ENCODE measurements at regions not wholly inside any gene's neighbourhood (a gene's known extent, or its start where the extent isn't known, plus 50 kb on each side); places are given as distances from the start of the nearest gene placed in this dataset.
A peak's percentile ranks its signal among the peaks of the same experiment; 100 is the strongest.

DNA sequence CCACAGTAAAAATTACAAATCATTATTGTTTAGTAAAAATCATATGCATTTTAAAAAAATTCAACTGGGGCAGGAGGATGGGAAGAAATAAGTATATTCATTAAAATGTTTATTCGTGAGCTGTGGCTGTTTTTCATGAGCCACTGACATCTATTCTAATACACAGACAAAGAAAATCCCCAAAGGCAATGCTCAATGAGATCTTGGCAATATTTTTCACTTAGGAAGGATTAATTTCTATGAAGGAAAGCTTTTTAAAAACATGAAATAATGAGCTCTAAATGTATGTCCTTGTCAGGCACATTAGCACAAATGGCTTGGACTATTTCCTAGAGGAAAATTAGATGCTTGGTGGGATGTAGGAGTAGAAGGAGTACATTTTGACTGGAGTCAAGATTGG lies 262.0 kb upstream of the MMADHC start:
- Mint-ChIP-seq H3K36me3 (ENCODE audit: insufficient read depth) (peaks cover 5% of the 10 kb centered on the region), H3K4me3 (ENCODE audit: low read depth) (no peak overlapping the region), H3K27ac (no peak overlapping the region), H3K4me1 (ENCODE audit: low read depth) (no peaks in the 10 kb centered on the region), H3K9me3 (ENCODE audit: low read depth) (peaks cover 10% of the 10 kb centered on the region), H3K27me3 (no peaks in the 10 kb centered on the region)
- DNase-seq (ENCODE audit: low spot score, unreplicated experiment) = no peak
- TF ChIP-seq, protein P1, sequence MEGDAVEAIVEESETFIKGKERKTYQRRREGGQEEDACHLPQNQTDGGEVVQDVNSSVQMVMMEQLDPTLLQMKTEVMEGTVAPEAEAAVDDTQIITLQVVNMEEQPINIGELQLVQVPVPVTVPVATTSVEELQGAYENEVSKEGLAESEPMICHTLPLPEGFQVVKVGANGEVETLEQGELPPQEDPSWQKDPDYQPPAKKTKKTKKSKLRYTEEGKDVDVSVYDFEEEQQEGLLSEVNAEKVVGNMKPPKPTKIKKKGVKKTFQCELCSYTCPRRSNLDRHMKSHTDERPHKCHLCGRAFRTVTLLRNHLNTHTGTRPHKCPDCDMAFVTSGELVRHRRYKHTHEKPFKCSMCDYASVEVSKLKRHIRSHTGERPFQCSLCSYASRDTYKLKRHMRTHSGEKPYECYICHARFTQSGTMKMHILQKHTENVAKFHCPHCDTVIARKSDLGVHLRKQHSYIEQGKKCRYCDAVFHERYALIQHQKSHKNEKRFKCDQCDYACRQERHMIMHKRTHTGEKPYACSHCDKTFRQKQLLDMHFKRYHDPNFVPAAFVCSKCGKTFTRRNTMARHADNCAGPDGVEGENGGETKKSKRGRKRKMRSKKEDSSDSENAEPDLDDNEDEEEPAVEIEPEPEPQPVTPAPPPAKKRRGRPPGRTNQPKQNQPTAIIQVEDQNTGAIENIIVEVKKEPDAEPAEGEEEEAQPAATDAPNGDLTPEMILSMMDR (IDR thresholded peaks at IDR 0.05; ENCODE audit: unreplicated experiment) = no peak

DNA sequence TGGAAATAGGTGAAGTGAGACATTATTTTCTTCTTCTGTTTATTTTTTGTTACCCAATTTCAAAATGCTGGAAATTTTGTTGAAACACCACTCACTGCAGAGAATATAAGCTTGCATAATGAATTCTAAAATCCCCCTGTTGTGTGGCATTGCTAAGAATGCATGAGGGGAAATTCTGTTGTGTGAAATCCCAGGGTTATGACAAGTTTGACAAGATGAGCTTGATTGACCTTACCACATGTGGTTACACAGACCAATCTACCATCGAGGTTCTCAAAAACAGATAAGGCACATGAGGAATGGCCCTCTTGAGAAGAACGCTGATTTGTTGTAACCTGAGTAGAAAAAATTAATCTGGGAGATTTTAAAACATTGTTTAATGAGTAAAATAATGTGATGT lies 261.6 kb upstream of the MMADHC start:
- DNase-seq (ENCODE audit: low spot score, unreplicated experiment) = no peak
- H3K27me3 Mint-ChIP-seq = no peaks in the 10 kb centered on the region
- peaks cover 5% of the 10 kb centered on the region for H3K36me3 Mint-ChIP-seq (ENCODE audit: insufficient read depth)
- no peaks in the 10 kb centered on the region for H3K4me1 Mint-ChIP-seq (ENCODE audit: low read depth)
- H3K4me3 Mint-ChIP-seq (ENCODE audit: low read depth) = no peak overlapping the region
- peaks cover 10% of the 10 kb centered on the region for H3K9me3 Mint-ChIP-seq (ENCODE audit: low read depth)
- TF ChIP-seq, protein P1 (IDR thresholded peaks at IDR 0.05; ENCODE audit: unreplicated experiment) = no peak
- no peak overlapping the region for H3K27ac Mint-ChIP-seq

DNA sequence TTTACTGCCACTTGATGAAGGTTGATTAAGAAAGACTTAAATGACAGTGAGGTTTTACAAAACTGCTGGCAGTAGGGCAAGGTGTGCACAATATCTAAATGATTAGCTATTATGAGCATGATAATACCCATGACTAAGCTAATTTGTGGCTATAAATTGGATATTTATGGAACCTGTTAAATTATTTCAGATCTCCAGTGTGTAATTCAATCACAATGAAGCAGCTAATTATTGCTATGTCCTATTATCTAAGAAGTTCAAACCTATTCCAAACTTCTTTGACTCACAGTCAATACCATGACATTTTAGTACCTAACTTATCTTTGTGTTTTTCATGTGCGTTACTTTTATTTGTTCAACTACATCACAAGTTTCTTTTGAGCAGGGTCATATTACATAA lies 253.8 kb upstream of the MMADHC start:
- Mint-ChIP-seq H3K9me3 (ENCODE audit: low read depth) (peaks cover 11% of the 10 kb centered on the region), H3K27me3 (no peaks in the 10 kb centered on the region)

DNA sequence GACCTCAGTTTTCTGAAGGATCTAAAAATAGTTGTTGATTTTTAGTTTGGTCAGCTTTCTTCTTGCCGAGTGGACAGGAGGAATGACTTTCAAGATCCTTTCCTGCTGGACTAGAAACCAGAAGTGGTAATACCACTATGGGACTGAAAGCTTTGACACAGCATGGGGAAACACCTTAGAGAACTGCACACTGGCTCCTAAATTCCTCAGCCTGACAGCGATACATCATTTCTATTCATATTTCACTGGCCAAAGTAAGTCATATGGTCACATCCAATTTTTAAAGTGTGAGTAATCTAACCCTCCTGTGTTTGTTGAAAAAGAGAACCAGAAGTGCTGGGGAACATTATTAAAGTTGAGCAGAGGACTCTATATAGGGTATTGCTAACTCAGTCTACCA lies 244.7 kb upstream of the MMADHC start:
- peaks cover 22% of the 10 kb centered on the region for H3K9me3 Mint-ChIP-seq (ENCODE audit: low read depth)
- H3K4me3 Mint-ChIP-seq (ENCODE audit: low read depth) = no peak overlapping the region
- no peak overlapping the region for H3K27ac Mint-ChIP-seq
- TF ChIP-seq, protein P1 (IDR thresholded peaks at IDR 0.05; ENCODE audit: unreplicated experiment) = no peak
- peaks cover 5% of the 10 kb centered on the region for H3K36me3 Mint-ChIP-seq (ENCODE audit: insufficient read depth)
- peaks cover 6% of the 10 kb centered on the region for H3K4me1 Mint-ChIP-seq (ENCODE audit: low read depth)
- H3K27me3 Mint-ChIP-seq = no peaks in the 10 kb centered on the region
- DNase-seq (ENCODE audit: low spot score, unreplicated experiment) = no peak

More for the DNA sequence above, 253.8 kb upstream of the MMADHC start:
- Mint-ChIP-seq H3K27ac (peak overlapping the region; percentile 67), H3K4me1 (ENCODE audit: low read depth) (peaks cover 3% of the 10 kb centered on the region), H3K4me3 (ENCODE audit: low read depth) (no peak overlapping the region), H3K36me3 (ENCODE audit: insufficient read depth) (peaks cover 6% of the 10 kb centered on the region)
- no peak for DNase-seq (ENCODE audit: low spot score, unreplicated experiment)
- TF ChIP-seq, protein P1 (IDR thresholded peaks at IDR 0.05; ENCODE audit: unreplicated experiment) = no peak

DNA sequence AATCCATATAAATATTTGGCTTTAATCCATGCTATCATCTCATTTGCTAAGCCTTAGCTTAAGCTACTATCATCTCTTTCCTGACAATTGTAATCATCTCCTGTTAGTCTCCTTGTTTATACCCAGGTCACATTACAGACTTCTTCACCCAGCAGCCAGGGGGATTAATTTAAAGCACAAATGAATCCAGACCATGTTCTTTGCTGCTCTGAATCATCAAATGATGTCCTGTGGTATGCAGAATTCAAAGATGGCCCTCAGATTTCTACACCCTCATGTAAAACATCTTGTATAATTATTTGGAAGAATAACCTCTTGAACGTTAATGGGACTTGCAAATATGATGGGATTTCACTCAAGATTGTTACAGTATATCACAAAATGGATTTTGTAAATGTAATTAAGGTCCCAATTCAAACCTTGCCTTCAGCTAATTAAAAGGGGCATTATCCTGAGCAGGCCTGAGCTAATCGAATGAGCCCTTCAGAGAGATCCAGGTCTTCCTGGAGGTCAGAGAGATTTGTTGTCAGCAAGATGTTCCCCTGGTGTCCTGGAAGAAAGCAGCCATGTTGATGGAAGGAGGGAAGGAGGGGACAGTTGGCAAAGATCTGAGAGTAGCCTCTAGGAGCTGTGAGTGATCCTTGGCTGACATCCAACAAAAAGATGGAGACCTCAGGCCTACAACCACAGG lies 241.1 kb upstream of the MMADHC start:
- no peaks in the 10 kb centered on the region for H3K36me3 Mint-ChIP-seq (ENCODE audit: insufficient read depth)
- peaks cover 12% of the 10 kb centered on the region for H3K4me1 Mint-ChIP-seq (ENCODE audit: low read depth)
- no peaks in the 10 kb centered on the region for H3K27me3 Mint-ChIP-seq
- TF ChIP-seq, protein P1 (IDR thresholded peaks at IDR 0.05; ENCODE audit: unreplicated experiment) = no peak
- H3K27ac Mint-ChIP-seq = no peak overlapping the region
- H3K4me3 Mint-ChIP-seq (ENCODE audit: low read depth) = no peak overlapping the region
- H3K9me3 Mint-ChIP-seq (ENCODE audit: low read depth) = no peaks in the 10 kb centered on the region
- no peak for DNase-seq (ENCODE audit: low spot score, unreplicated experiment)
